ENCODE measurements at regions not wholly inside any gene's neighbourhood (a gene's known extent, or its start where the extent isn't known, plus 50 kb on each side); places are given as distances from the start of the nearest gene placed in this dataset.

DNA sequence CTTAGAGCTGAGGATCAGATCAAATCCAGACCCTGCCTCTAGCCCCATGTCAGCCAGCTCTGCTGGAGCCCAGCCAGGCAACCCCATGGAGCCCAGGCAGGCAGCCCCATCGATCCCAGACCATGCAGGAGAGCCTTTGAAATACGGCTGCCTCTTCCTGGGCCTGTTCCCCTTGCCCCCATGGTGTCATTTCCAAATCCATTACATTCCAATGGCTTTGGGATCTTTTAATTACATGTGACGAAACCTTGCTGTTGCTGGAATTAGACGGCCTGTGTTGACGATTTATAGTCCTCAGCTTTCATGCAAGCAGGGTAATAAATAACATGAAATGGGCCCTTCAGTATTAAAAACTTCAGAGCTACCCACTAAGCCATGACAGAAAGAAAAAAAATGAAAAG lies 75.8 kb upstream of the SLC14A2 start:
- DNase-seq (ENCODE audit: extremely low read depth, insufficient read length): no peak
- TF ChIP-seq, protein P1, sequence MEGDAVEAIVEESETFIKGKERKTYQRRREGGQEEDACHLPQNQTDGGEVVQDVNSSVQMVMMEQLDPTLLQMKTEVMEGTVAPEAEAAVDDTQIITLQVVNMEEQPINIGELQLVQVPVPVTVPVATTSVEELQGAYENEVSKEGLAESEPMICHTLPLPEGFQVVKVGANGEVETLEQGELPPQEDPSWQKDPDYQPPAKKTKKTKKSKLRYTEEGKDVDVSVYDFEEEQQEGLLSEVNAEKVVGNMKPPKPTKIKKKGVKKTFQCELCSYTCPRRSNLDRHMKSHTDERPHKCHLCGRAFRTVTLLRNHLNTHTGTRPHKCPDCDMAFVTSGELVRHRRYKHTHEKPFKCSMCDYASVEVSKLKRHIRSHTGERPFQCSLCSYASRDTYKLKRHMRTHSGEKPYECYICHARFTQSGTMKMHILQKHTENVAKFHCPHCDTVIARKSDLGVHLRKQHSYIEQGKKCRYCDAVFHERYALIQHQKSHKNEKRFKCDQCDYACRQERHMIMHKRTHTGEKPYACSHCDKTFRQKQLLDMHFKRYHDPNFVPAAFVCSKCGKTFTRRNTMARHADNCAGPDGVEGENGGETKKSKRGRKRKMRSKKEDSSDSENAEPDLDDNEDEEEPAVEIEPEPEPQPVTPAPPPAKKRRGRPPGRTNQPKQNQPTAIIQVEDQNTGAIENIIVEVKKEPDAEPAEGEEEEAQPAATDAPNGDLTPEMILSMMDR (IDR thresholded peaks at IDR 0.05; ENCODE audit: insufficient read depth, low read length, poor library complexity, severe bottlenecking): no peak
- Histone ChIP-seq H3K36me3 (ENCODE audit: control insufficient read depth, insufficient read depth, low read length) (no peaks in the 10 kb centered on the region), H3K27me3 (replicated peaks; ENCODE audit: control insufficient read depth, insufficient read depth, low read length) (no peaks in the 10 kb centered on the region; the same call in 1 of the 2 replicates), H3K4me3 (replicated peaks; ENCODE audit: low read depth, low read length) (no peak overlapping the region)

DNA sequence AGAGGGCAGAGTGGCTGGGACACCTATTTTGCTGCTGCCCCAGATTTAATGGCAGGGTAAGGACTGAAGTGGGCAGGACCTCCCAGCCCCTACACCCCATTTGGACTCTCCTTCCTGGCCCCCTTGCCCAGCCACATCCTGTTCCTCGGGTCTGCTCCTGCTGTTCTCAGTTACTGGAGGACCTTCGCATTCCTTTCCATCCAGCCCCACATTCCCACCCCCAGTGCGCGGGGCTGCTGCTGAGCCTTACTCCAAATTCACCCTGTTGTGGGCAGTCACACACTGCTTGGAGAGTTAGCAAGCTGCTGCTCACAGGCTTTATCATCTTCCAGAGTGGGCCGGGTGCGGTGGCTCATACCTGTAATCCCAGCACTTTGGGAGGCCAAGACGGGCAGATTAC lies 75.2 kb upstream of the SLC14A2 start:
- DNase-seq (ENCODE audit: extremely low read depth, insufficient read length): no peak
- Histone ChIP-seq H3K4me3 (replicated peaks; ENCODE audit: low read depth, low read length) (no peak overlapping the region), H3K27me3 (replicated peaks; ENCODE audit: control insufficient read depth, insufficient read depth, low read length) (no peaks in the 10 kb centered on the region; the same call in 1 of the 2 replicates), H3K36me3 (ENCODE audit: control insufficient read depth, insufficient read depth, low read length) (no peaks in the 10 kb centered on the region)
- TF ChIP-seq, protein P1 (IDR thresholded peaks at IDR 0.05; ENCODE audit: insufficient read depth, low read length, poor library complexity, severe bottlenecking): no peak

DNA sequence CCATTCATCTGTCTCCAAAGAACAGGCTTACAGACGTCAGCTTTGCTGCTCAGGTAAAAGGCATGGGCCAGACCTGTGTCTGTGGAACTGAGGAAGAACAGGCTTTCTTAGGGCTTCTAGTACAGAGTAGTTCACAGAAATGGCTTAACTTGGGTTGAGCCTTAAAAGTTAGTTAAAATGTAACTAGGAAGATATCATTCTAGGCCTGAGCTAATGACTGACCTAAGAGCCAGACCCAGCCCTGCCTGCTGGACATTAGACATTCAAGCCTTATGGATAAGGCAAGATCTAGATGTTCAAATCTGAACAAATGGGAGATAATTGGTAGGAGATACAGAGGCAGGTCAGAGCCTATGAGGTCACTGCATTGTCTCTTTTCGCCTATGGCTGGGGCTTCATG lies 73.9 kb upstream of the SLC14A2 start:
- no peaks in the 10 kb centered on the region; the same call in 1 of the 2 replicates for H3K27me3 ChIP-seq (replicated peaks; ENCODE audit: control insufficient read depth, insufficient read depth, low read length)
- TF ChIP-seq, protein P1 (IDR thresholded peaks at IDR 0.05; ENCODE audit: insufficient read depth, low read length, poor library complexity, severe bottlenecking): no peak
- no peak overlapping the region for H3K4me3 ChIP-seq (replicated peaks; ENCODE audit: low read depth, low read length)
- no peaks in the 10 kb centered on the region for H3K36me3 ChIP-seq (ENCODE audit: control insufficient read depth, insufficient read depth, low read length)
- DNase-seq (ENCODE audit: extremely low read depth, insufficient read length): no peak

DNA sequence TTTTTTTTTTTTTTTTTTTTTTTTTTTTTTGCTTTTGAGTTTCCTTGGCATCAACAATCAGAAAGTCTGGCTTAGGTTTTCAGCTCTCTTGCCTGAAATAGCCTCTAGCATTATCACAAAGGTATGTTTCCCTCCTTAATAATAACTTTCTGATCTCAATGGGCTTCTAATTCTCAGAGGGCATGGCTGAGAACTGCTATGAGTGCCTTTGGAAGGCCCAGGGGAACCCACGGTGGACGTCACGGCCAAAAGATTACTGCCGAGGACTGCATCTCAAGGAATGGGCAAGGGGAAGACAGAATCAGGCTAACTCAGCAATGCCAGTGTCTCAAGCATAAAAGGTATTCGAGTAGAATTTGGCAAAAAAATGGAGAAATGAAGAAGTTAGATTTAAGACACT lies 73.2 kb upstream of the SLC14A2 start:
- TF ChIP-seq, protein P1 (IDR thresholded peaks at IDR 0.05; ENCODE audit: insufficient read depth, low read length, poor library complexity, severe bottlenecking): no peak
- Histone ChIP-seq H3K27me3 (replicated peaks; ENCODE audit: control insufficient read depth, insufficient read depth, low read length) (no peaks in the 10 kb centered on the region; the same call in 1 of the 2 replicates), H3K4me3 (replicated peaks; ENCODE audit: low read depth, low read length) (no peak overlapping the region), H3K36me3 (ENCODE audit: control insufficient read depth, insufficient read depth, low read length) (no peaks in the 10 kb centered on the region)
- no peak for DNase-seq (ENCODE audit: extremely low read depth, insufficient read length)

DNA sequence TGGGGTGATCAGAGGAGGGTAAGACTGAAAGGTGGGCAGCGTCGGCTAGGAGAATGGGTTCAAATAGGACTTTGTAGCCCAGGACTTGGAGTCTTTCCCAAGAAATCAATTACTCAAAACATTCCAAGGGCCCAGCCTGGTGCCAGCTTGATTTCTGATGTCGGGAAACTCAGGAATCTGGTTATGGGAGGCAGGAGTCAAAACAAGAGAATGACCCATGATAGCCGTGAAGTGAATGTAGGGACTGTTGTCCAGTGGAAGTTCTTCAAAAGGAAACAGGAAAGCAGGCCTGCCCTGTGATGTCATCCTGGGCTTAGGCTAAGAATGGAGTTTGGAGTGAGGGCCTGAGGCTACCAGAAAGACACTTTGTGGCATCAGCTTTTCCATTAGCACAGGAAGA lies 67.4 kb upstream of the SLC14A2 start:
- TF ChIP-seq, protein P1 (IDR thresholded peaks at IDR 0.05; ENCODE audit: insufficient read depth, low read length, poor library complexity, severe bottlenecking): no peak

DNA sequence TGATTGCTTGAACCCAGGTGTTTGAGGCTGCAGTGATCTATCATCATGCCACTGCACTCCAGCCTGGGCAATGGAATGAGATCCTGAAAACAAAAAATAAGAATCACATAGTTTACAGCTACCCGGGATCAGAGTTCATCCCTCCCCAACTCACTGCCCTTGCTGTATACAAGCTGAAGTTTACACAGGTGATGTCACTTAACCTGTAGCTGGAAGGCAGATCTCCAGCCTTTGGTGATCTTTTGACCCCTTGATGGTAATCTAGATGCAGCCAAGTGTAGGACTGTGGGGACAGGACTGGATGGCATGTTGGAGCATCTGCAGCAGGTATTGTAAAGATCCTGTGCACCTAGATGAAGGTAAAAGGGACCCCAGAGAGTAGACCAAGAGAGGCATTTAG lies 66.7 kb upstream of the SLC14A2 start:
- DNase-seq (ENCODE audit: extremely low read depth, insufficient read length): no peak
- peaks cover 1% of the 10 kb centered on the region for H3K27me3 ChIP-seq (replicated peaks; ENCODE audit: control insufficient read depth, insufficient read depth, low read length)
- H3K4me3 ChIP-seq (replicated peaks; ENCODE audit: low read depth, low read length): no peak overlapping the region
- no peaks in the 10 kb centered on the region for H3K36me3 ChIP-seq (ENCODE audit: control insufficient read depth, insufficient read depth, low read length)
- TF ChIP-seq, protein P1 (IDR thresholded peaks at IDR 0.05; ENCODE audit: insufficient read depth, low read length, poor library complexity, severe bottlenecking): no peak

More for the DNA sequence above, 67.4 kb upstream of the SLC14A2 start:
- Histone ChIP-seq H3K36me3 (ENCODE audit: control insufficient read depth, insufficient read depth, low read length) (no peaks in the 10 kb centered on the region), H3K27me3 (replicated peaks; ENCODE audit: control insufficient read depth, insufficient read depth, low read length) (peaks cover 1% of the 10 kb centered on the region), H3K4me3 (replicated peaks; ENCODE audit: low read depth, low read length) (no peak overlapping the region)
- no peak for DNase-seq (ENCODE audit: extremely low read depth, insufficient read length)

Measured in GM06990 (cell line).